Mesodermal cell (in vitro differentiated cells): ENCODE measurements at regions not wholly inside any gene's neighbourhood (a gene's known extent, or its start where the extent isn't known, plus 50 kb on each side); places are given as distances from the start of the nearest gene placed in this dataset.

Experiments used
- H3K27ac ChIP-seq: 2 replicates; pipeline ENCODE4 v1.7.0; 2013; ENCODE audit warnings: mild to moderate bottlenecking, low read depth, low read length, moderate library complexity; ENCODE audit not compliant: severe bottlenecking
- H3K36me3 ChIP-seq: 2 replicates; pipeline ENCODE4 v1.7.1; 2013; ENCODE audit warnings: mild to moderate bottlenecking, low read length, moderate library complexity; ENCODE audit not compliant: control insufficient read depth, insufficient read depth
- H3K4me1 ChIP-seq: one replicate; pipeline ENCODE4 v1.7.1; 2013; ENCODE audit warnings: mild to moderate bottlenecking, low read length; ENCODE audit not compliant: insufficient read depth, control insufficient read depth, poor library complexity, severe bottlenecking
- H3K4me3 ChIP-seq: 2 replicates; pipeline ENCODE4 v1.7.0; 2013; ENCODE audit warnings: low read length, control low read depth, mild to moderate bottlenecking; ENCODE audit not compliant: insufficient read depth, poor library complexity, severe bottlenecking; ENCODE audit errors: extremely low read depth
- H3K9me3 ChIP-seq: 2 replicates; pipeline ENCODE4 v1.7.1; 2013; ENCODE audit warnings: mild to moderate bottlenecking, low read length, moderate library complexity; ENCODE audit not compliant: control insufficient read depth
- WGBS, 2 experiments: methylation state at CpG; one replicate each; pipeline ENCODE4 v1.1.5; 2013; ENCODE audit warnings: missing lambda C conversion rate in 2 of 2; ENCODE audit not compliant: insufficient coverage in 2 of 2; 5-methylcytosine and 5-hydroxymethylcytosine counted together

DNA sequence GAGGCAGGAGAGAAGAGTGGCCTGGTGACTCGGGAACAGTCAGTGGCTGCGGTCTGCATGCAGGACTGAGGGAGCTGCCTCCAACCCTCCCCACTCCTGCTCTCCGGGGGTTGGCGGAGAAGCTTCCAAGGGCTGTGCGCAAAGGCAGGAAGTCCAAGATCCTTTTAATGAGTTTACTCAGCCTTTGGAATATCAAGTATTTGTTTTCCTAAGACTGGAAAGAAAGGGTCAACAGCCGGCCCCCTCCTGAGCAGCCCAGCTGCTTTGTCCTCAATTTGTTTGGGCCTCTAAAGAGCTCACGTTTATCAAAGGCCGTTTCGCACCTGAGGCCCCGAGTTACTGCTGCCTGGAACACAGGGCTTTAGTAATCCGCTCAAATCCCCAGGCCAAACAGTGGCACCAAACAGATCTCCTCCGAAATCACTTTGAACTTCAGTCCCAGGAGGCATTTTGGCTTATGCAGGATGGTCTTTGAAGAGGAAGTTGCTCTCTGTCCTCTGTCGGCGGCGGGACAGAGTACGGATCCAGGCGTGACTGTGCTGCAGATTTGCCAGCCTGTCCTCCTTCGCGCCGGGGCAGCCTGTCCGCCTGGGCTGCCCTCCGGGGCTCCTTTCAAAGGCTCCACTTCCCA, 117.2 kb upstream of the FZD10 start:
- Histone ChIP-seq H3K27ac (peak overlapping the region; percentile 49), H3K9me3 (no peaks in the 10 kb centered on the region), H3K36me3 (no peaks in the 10 kb centered on the region), H3K4me3 (peak overlapping the region; percentile 11), H3K4me1 (peaks cover 14% of the 10 kb centered on the region)
- 1 to 5% methylated on average over 17 to 18 of the region's 22 CpGs for WGBS, 2 experiments

DNA sequence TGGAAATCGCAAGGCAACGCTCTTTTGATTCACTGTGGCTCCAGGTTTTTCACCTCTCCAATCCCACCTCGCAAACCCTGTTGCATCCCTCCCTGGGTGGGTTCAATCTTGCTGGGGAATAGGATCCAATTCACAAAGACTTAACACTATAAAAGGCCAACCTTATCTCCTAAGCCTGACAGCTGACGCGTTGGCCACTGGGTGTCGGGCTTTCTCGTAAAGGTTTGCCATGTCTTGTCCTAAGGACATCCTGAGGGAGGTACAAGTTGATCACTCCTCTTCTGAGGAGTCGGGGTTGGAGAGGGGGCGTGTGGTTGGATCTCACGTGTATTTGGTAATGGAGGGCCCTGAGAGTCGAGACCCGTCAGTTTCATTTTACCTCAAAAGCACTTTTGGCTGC, 112.6 kb upstream of the FZD10 start:
- Histone ChIP-seq H3K27ac (no peak overlapping the region), H3K4me3 (no peak overlapping the region), H3K9me3 (no peaks in the 10 kb centered on the region), H3K36me3 (no peaks in the 10 kb centered on the region), H3K4me1 (peaks cover 13% of the 10 kb centered on the region)
- 59 to 81% methylated on average over 5 to 11 of the region's 12 CpGs for WGBS, 2 experiments

DNA sequence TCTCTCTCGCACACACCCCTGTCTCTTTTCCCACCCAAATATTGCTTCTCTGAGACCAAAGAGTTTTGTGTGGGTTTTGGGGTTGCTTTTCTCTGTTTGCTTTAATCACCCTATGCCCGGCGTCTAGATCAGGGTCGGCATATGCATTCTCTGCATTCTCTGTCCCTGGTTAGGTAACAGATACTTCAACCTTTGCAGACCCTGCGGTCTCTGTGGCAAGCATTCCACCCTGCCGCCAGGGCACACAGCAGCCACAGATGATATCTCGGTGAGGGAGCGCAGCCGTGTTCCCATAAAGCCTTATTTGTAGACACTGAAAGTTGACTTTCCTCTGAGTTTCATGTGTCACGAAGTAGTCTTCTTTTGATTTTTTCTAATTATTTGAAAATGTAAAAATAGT, 110.4 kb upstream of the FZD10 start:
- Histone ChIP-seq H3K4me3 (no peak overlapping the region), H3K4me1 (no peaks in the 10 kb centered on the region), H3K9me3 (no peaks in the 10 kb centered on the region), H3K27ac (no peak overlapping the region), H3K36me3 (no peaks in the 10 kb centered on the region)
- 76 to 79% methylated on average over 7 to 8 of the region's 10 CpGs for WGBS, 2 experiments

DNA sequence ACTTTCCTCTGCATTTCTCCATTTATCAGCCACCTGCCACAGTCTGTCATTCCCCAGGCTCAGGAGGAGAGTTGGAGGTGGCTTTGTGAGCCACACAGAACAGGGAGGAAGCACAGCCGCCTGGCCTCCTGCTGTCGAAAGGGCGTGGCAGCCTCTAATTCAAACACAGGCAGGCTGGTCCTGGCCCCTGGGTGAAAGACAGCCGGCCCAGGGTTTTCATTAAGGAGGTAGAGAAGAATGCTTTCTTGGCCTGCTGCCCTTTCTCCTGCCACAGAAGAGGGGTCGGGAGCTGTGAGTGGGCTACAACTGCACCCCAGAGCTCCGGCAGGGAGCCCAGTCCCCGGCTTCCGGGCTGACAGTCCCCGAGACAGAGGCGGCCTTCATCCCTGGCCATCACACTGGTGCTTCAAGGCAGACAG, 108.6 kb upstream of the FZD10 start:
- no peaks in the 10 kb centered on the region for H3K36me3 ChIP-seq
- H3K4me3 ChIP-seq: no peak overlapping the region
- H3K4me1 ChIP-seq: no peaks in the 10 kb centered on the region
- WGBS, 2 experiments: 20 to 39% methylated on average over 7 to 9 of the region's 10 CpGs
- no peak overlapping the region for H3K27ac ChIP-seq
- H3K9me3 ChIP-seq: no peaks in the 10 kb centered on the region

DNA sequence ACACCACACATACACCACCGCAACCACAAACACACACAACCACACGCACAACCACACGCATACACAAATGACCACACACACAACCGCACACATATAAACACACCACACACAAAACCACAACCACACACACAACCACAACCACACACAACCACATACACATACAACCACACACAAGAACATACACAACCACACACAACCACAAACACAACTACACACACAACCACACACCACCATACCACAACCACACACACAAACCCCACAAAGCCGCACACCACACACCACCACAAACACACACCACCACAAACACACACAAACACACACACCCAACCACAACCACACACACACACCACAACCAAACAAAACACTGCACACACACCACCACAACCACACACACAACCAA, 107.5 kb upstream of the FZD10 start:
- no peak overlapping the region for H3K4me3 ChIP-seq
- H3K36me3 ChIP-seq: no peaks in the 10 kb centered on the region
- no peaks in the 10 kb centered on the region for H3K4me1 ChIP-seq
- no peaks in the 10 kb centered on the region for H3K9me3 ChIP-seq
- no peak overlapping the region for H3K27ac ChIP-seq
- WGBS, 2 experiments: 62% methylated on average over 5 of the region's 5 CpGs; no CpG with 5 or more reads in 1 of the 2 experiments

DNA sequence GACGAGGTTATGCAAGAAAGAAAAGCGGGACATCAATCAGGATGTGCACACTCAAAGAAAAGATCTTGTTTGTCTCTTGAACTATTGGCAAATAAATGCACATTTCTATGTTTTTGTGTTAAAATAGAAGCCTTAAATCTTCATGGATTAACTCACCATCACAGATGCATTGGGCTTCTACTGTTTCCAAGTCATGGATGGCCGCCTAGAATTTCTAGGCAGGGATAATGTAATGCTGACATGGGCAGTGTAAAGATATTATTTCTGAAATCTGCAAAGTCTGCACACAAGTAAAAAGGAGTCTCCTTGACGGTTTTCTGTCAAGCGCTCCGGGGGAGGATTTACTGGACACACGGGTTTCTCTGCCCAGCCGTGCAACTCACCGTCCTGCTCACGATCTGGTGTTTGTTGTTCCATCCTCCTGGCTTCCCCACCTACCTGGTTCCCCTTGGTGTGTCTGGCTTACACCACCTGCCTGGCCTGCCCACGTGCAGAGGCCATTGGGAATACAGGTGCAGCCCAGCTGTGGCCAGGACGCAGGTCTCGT, 103.3 kb upstream of the FZD10 start:
- H3K27ac ChIP-seq: no peak overlapping the region
- H3K4me3 ChIP-seq: no peak overlapping the region
- H3K36me3 ChIP-seq: no peaks in the 10 kb centered on the region
- no peaks in the 10 kb centered on the region for H3K4me1 ChIP-seq
- no peaks in the 10 kb centered on the region for H3K9me3 ChIP-seq
- 86% methylated on average over 13 of the region's 13 CpGs for WGBS, 2 experiments

DNA sequence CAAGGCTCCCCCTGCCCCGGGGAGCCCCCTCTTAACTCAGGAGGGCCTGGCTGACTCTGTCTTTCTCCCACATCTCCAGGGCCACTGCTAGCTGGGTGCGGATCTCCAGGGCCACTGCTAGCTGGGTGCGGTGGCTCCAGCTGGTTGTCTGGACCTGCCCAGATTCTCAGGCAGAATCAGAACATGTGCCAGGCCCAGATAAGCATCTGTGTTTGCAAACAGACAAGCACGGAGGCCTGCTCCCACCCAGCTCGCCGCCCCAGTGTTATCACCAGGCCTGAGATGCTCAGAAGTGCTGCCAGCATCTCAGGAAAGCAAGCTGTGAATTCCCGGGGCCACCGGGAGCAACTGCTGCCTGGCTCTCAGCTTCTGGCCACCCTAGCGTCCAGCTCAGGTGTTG, 98.4 kb upstream of the FZD10 start:
- H3K36me3 ChIP-seq: no peaks in the 10 kb centered on the region
- WGBS, 2 experiments: 95 to 98% methylated on average over 8 to 9 of the region's 9 CpGs
- H3K27ac ChIP-seq: no peak overlapping the region
- no peaks in the 10 kb centered on the region for H3K4me1 ChIP-seq
- H3K4me3 ChIP-seq: no peak overlapping the region
- no peaks in the 10 kb centered on the region for H3K9me3 ChIP-seq

DNA sequence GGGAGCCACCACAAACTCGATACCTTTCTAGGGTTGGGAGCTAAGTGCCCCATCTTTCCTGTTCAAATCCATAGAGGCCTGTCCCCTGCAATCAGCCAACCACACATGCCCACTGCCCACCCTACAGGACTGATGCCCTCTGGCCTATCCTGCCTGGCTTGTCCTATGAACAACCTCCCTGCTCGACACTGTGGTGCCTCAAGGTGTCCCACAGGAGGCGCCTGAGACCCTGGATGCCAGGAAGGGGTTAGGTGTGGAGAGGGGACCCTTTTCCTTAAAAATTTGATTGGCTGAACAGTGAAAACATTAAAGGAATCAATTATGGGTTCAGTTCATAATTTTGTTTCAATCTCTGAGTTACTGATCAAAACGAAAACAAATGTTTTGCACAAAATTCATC, 97.3 kb upstream of the FZD10 start:
- Histone ChIP-seq H3K27ac (no peak overlapping the region), H3K4me1 (no peaks in the 10 kb centered on the region), H3K4me3 (no peak overlapping the region), H3K36me3 (no peaks in the 10 kb centered on the region), H3K9me3 (no peaks in the 10 kb centered on the region)
- 54 to 72% methylated on average over 2 to 3 of the region's 4 CpGs for WGBS, 2 experiments

DNA sequence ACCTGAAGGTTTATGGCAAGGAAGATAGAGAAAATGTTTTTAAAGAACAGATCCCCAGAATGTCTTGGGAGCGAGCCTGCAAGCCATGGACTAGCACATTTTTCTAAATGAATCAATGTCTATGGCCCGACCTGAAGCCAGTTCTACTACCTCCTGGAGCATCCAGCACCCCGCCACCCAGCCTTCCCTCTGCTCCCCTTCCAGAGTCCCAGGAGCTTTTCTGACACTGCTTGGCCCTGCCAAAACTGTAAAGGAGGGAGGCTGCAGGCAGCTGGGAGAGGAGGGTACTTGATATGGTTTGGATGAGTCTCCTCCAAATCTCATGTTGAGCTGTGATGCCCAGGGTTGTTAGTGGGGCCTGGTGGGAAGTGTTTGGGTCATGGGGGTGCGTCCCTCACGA, 95.5 kb upstream of the FZD10 start:
- Histone ChIP-seq H3K4me3 (no peak overlapping the region), H3K4me1 (no peaks in the 10 kb centered on the region), H3K27ac (no peak overlapping the region), H3K36me3 (no peaks in the 10 kb centered on the region), H3K9me3 (no peaks in the 10 kb centered on the region)
- 81 to 92% methylated on average over 2 of the region's 5 CpGs for WGBS, 2 experiments

DNA sequence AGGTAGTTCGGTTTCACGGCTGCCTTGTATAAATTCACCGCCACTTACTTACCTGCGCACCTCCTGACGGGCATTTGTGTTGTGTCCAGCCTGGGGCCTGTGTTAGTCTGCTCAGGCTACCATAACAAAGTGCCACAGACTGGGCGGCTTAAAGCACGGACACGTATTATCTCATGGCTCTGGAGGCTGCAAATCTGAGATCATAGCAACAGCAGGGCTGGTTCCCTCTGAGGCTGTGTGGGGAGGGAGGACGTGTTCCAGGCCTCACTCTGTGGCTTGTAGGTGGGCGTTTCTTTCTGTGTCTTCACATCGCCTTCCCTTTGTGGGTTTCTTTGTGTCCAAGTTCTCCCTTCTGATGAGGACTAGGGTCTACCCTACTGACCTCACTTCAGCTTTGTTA, 93.5 kb upstream of the FZD10 start:
- 86 to 91% methylated on average over 11 of the region's 11 CpGs for whole genome bisulfite sequencing, 2 experiments
- no peaks in the 10 kb centered on the region for H3K4me1 ChIP-seq
- H3K36me3 ChIP-seq: no peaks in the 10 kb centered on the region
- H3K9me3 ChIP-seq: no peaks in the 10 kb centered on the region
- H3K27ac ChIP-seq: no peak overlapping the region
- no peak overlapping the region for H3K4me3 ChIP-seq

DNA sequence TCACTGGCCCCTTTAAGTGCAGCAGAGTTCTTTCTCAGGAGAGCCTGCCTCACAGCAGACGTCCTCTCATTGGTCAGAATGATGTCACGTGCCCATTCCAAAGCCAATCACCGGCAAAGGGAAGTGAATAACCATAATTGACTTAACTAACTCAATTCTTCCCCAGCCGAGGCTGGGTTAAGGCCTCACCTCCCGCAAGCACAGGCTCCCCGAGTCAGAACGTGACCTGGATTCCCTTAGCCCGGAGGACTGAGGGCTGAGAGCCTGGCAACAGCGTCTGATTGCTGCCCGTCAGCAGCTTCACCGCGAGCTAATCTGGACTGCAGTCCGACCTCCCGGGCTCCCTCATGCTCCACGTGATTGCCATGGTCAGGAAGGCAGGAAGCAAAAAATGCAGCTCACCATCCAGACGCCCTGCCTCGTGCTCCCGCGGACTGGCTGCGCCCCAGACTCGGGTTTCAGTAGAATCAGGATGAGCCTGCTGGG, 92.1 kb upstream of the FZD10 start:
- Histone ChIP-seq H3K27ac (no peak overlapping the region), H3K4me3 (no peak overlapping the region), H3K36me3 (no peaks in the 10 kb centered on the region), H3K9me3 (no peaks in the 10 kb centered on the region), H3K4me1 (no peaks in the 10 kb centered on the region)
- 88 to 89% methylated on average over 18 to 21 of the region's 21 CpGs for WGBS, 2 experiments
